SK-N-SH (cell line): ENCODE measurements at regions not wholly inside any gene's neighbourhood (a gene's known extent, or its start where the extent isn't known, plus 50 kb on each side); places are given as distances from the start of the nearest gene placed in this dataset.

Experiments
- CTCF ChIA-PET: fragments of 300-600, 350-600 bp; formaldehyde crosslinking; extraction: SDS; loops from one replicate; lab custom pipeline; 2021; lab: Yijun Ruan, JAX
- POLR2A ChIA-PET: fragments of 350-600 bp; sonication (Branson Sonifier 250); formaldehyde crosslinking; extraction: SDS; loops from one replicate; lab custom pipeline; 2020; ENCODE audit warnings: antibody characterized with exemption, inconsistent platforms; lab: Yijun Ruan, JAX
- DNase-seq: peaks from one replicate; pipeline ENCODE4 v3.0.0; 2012
- H2AFZ ChIP-seq: fragments of 200-600 bp; sonication (generic); 2 replicates; pipeline ENCODE4 v1.8.1; 2016; ENCODE audit warnings: antibody characterized with exemption, mild to moderate bottlenecking, low read depth
- H3F3A ChIP-seq: fragments of 200-600 bp; sonication (generic); replicated peaks from 2 replicates; pipeline ENCODE3; 2016; ENCODE audit warnings: antibody characterized with exemption, mild to moderate bottlenecking; ENCODE audit not compliant: insufficient read depth
- H3K27ac ChIP-seq, 2 experiments: fragments of 200-500 bp in 1 of 2; fragments of 200-600 bp in 1 of 2; sonication (Bioruptor generic) in 1 of 2; sonication (generic), shearing (Covaris generic) in 1 of 2; 2 replicates each; pipeline versions ENCODE4 v1.5.1 to v1.6.1; 2014 to 2016; ENCODE audit warnings: low read depth in 2 of 2, inconsistent platforms in 1 of 2, low read length in 1 of 2, mild to moderate bottlenecking in 1 of 2, mixed read lengths in 1 of 2
- H3K27me3 ChIP-seq: fragments of 200-600 bp; sonication (generic), shearing (Covaris generic); 2 replicates; pipeline ENCODE4 v1.6.1; 2016; ENCODE audit warnings: mixed run types; ENCODE audit not compliant: insufficient read depth
- H3K36me3 ChIP-seq, 2 experiments: fragments of 200-500 bp in 1 of 2; fragments of 200-600 bp in 1 of 2; sonication (Bioruptor generic) in 1 of 2; sonication (generic) in 1 of 2; replicated peaks in 1 of 2; 2 replicates each; pipeline versions ENCODE3 to v1.5.1; 2014 to 2016; ENCODE audit warnings: low read length in 1 of 2, mild to moderate bottlenecking in 1 of 2; ENCODE audit not compliant: insufficient read depth in 2 of 2, control insufficient read depth in 1 of 2
- H3K4me1 ChIP-seq, 2 experiments: fragments of 200-500 bp in 1 of 2; fragments of 200-600 bp in 1 of 2; sonication (Bioruptor generic) in 1 of 2; sonication (generic), shearing (Covaris generic) in 1 of 2; 2 replicates each; pipeline versions ENCODE4 v1.5.1 to v1.6.1; 2014 to 2016; ENCODE audit warnings: low read depth in 1 of 2, low read length in 1 of 2, mixed run types in 1 of 2; ENCODE audit not compliant: insufficient read depth in 2 of 2, control insufficient read depth in 1 of 2
- H3K4me2 ChIP-seq: fragments of 200-600 bp; sonication (generic), shearing (Covaris generic); 2 replicates; pipeline ENCODE4 v1.6.1; 2017; ENCODE audit warnings: mixed run types
- H3K4me3 ChIP-seq, 2 experiments: fragments of 200-500 bp in 1 of 2; fragments of 200-600 bp in 1 of 2; sonication (Bioruptor generic) in 1 of 2; sonication (generic), shearing (Covaris generic) in 1 of 2; 2 replicates each; pipeline versions ENCODE4 v1.5.1 to v1.8.1; 2014 to 2016; ENCODE audit warnings: low read depth in 2 of 2, inconsistent platforms in 1 of 2, low read length in 1 of 2, mild to moderate bottlenecking in 1 of 2, mixed read lengths in 1 of 2, moderate library complexity in 1 of 2
- H3K79me2 ChIP-seq: fragments of 200-600 bp; sonication (generic); 2 replicates; pipeline ENCODE4 v1.8.1; 2017; ENCODE audit warnings: mild to moderate bottlenecking; ENCODE audit not compliant: insufficient read depth
- H3K9ac ChIP-seq: fragments of 200-600 bp; sonication (generic); 2 replicates; pipeline ENCODE4 v1.6.1; 2017; ENCODE audit warnings: mixed run types
- H3K9me2 ChIP-seq: fragments of 200-600 bp; sonication (generic); 2 replicates; pipeline ENCODE4 v1.6.1; 2017; ENCODE audit warnings: mixed run types
- H3K9me3 ChIP-seq: fragments of 200-600 bp; sonication (generic); 2 replicates; pipeline ENCODE4 v1.6.1; 2017; ENCODE audit warnings: mixed run types, mild to moderate bottlenecking, moderate library complexity
- H4K20me1 ChIP-seq: fragments of 200-600 bp; sonication (generic); 2 replicates; pipeline ENCODE4 v1.6.1; 2017; ENCODE audit warnings: mild to moderate bottlenecking, mixed run types; ENCODE audit not compliant: insufficient read depth
- CTCF ChIP-seq: fragments of 200-600 bp; sonication (generic); IDR thresholded peaks from 2 replicates; pipeline ENCODE4 v1.6.1; 2017; ENCODE audit warnings: antibody characterized with exemption, mild to moderate bottlenecking, moderate library complexity
- ELF1 ChIP-seq: IDR thresholded peaks from 2 replicates; pipeline ENCODE4 v1.4.0; 2012
- FOXJ3 ChIP-seq: sonication (generic); formaldehyde crosslinking; IDR thresholded peaks from 2 replicates; pipeline ENCODE4 v1.5.1; 2020; ENCODE audit warnings: mild to moderate bottlenecking, missing genetic modification reagents
- GABPA ChIP-seq: IDR thresholded peaks from 2 replicates; pipeline ENCODE4 v1.4.0; 2012; ENCODE audit warnings: low read depth, mild to moderate bottlenecking
- GATA2 ChIP-seq: sonication (generic); formaldehyde crosslinking; IDR thresholded peaks from 2 replicates; pipeline ENCODE4 v1.5.0; 2020; ENCODE audit warnings: mild to moderate bottlenecking, missing genetic modification reagents
- MAX ChIP-seq: IDR thresholded peaks from 2 replicates; pipeline ENCODE4 v1.4.0; 2012; ENCODE audit warnings: low read depth
- MXI1 ChIP-seq: IDR thresholded peaks from 2 replicates; pipeline ENCODE4 v1.6.1; 2012; ENCODE audit warnings: mild to moderate bottlenecking, low read depth, low read length, improper control_type of control experiment
- NRF1 ChIP-seq: IDR thresholded peaks from 2 replicates; pipeline ENCODE4 v1.6.1; 2012; ENCODE audit warnings: low read depth, mild to moderate bottlenecking, low read length
- PBX3 ChIP-seq: IDR thresholded peaks from 2 replicates; pipeline ENCODE4; 2012
- RAD21 ChIP-seq: IDR thresholded peaks from 2 replicates; pipeline ENCODE4 v1.6.1; 2012; ENCODE audit warnings: mild to moderate bottlenecking, low read length
- RCOR1 ChIP-seq: fragments of 150-350 bp; IDR thresholded peaks from 2 replicates; pipeline ENCODE4 v1.6.1; 2017; ENCODE audit warnings: antibody characterized with exemption, low read length
- REST ChIP-seq: IDR thresholded peaks from 2 replicates; pipeline ENCODE4 v1.6.1; 2012; ENCODE audit warnings: mild to moderate bottlenecking, low read depth, low read length, moderate library complexity
- RXRA ChIP-seq: IDR thresholded peaks from 2 replicates; pipeline ENCODE4 v1.4.0; 2012; ENCODE audit warnings: low read depth, mild to moderate bottlenecking, borderline replicate concordance
- SMC3 ChIP-seq: IDR thresholded peaks from 2 replicates; pipeline ENCODE4 v1.6.1; 2012; ENCODE audit warnings: low read depth, low read length, improper control_type of control experiment
- TCF12 ChIP-seq: IDR thresholded peaks from 2 replicates; pipeline ENCODE4 v1.4.0; 2012
- USF1 ChIP-seq: IDR thresholded peaks from 2 replicates; pipeline ENCODE4 v1.4.0; 2012; ENCODE audit warnings: low read depth, borderline replicate concordance
- YY1 ChIP-seq: IDR thresholded peaks from 2 replicates; pipeline ENCODE4 v1.4.0; 2012; ENCODE audit warnings: low read depth, mild to moderate bottlenecking
- ZBTB33 ChIP-seq: IDR thresholded peaks from 2 replicates; pipeline ENCODE4 v1.4.0; 2012; ENCODE audit warnings: low read depth, borderline replicate concordance
- WGBS: methylation state at CpG from one replicate; pipeline ENCODE4 v1.1.6; 2017; ENCODE audit warnings: low lambda C conversion rate; 5-methylcytosine and 5-hydroxymethylcytosine counted together

- TF ChIP-seq NRF1 (no peak), TCF12 (no peak), REST (no peak), MXI1 (no peak), ZBTB33 (no peak), FOXJ3 (no peak)
These were observed 72.4 kb upstream of the VSTM2A start (continued) for GRCh38 chr7:54469740-54470139.

GRCh38 chr7:54476609-54477008 lies 65.6 kb upstream of the VSTM2A start:
- Histone ChIP-seq H4K20me1 (no peaks in the 10 kb centered on the region), H3K27me3 (no peaks in the 10 kb centered on the region), H3K27ac (no peak overlapping the region), H3K9me2 (no peaks in the 10 kb centered on the region), H3K4me2 (no peak overlapping the region), H3K9ac (no peak overlapping the region), H3K9me3 (0 out of 2 replicates have a peak, but pooled peaks cover 13% of the 10 kb centered on the region), H3K4me1 (no peaks in the 10 kb centered on the region), H3K4me3 (no peak overlapping the region), H2AFZ (no peak overlapping the region), H3K79me2 (no peaks in the 10 kb centered on the region), H3K36me3 (no peaks in the 10 kb centered on the region), H3F3A (no peaks in the 10 kb centered on the region)
- POLR2A ChIA-PET = no interaction called here
- DNase-seq = no peak
- TF ChIP-seq RXRA = no peak
- TF ChIP-seq PBX3 = no peak
- no peak for TF ChIP-seq GABPA
- no peak for TF ChIP-seq NRF1
- no peak for TF ChIP-seq MXI1
- no peak for TF ChIP-seq RAD21
- TF ChIP-seq RCOR1 = no peak
- TF ChIP-seq ELF1 = no peak
- no peak for TF ChIP-seq YY1
- TF ChIP-seq USF1 = no peak
- TF ChIP-seq REST = no peak
- no peak for TF ChIP-seq MAX
- TF ChIP-seq GATA2 (CRISPR knock-in tag) = no peak
- no peak for TF ChIP-seq CTCF
- TF ChIP-seq SMC3 = no peak
- WGBS = 15% methylated on average over 1 of the region's 1 CpG
- CTCF ChIA-PET = interaction anchor here (1.2 kb wide), 1 partner anchor 10 kb away, joined by 5 read pairs; no protein-coding TSS in a partner anchor
